T1000 (cell line): ENCODE measurements at regions not wholly inside any gene's neighbourhood (a gene's known extent, or its start where the extent isn't known, plus 50 kb on each side); places are given as distances from the start of the nearest gene placed in this dataset.
A peak's percentile ranks its signal among the peaks of the same experiment; 100 is the strongest.
"Not testable (repeated sequence)": the region's sequence is repeated elsewhere in the genome, so short reads cannot be mapped to it uniquely, and the experiment has no call there.

Experiments
- DNase-seq: peaks from one replicate; lab custom pipeline; 2025; ENCODE audit warnings: mixed read lengths; lab: John Stamatoyannopoulos, UW

- DNase-seq, result no peak
Observed at GRCh38 chr7:46626261-46626660, 705.2 kb upstream of the IGFBP3 start.

GRCh38 chr7:46625032-46625431 lies 704.0 kb upstream of the IGFBP3 start:
- DNase-seq, result no peak

DNA sequence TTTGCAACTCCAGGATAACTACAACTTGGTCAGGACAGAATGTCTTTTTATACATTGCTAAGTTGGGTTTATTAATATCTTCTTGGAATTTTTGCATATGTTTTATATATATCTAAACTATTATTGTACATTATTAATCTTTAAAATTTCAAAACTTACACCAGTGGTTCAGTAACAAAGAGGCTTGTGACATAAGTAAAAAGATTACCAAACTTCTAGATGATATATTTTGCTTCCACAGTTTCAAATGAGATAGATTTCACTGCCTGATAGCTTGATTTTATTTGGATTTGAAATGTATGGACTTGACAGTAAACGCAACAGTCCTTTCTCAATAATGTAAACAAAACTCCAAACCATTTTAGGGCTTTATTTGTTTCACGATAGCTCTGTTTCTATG lies 701.2 kb upstream of the IGFBP3 start:
- no peak for DNase-seq

DNA sequence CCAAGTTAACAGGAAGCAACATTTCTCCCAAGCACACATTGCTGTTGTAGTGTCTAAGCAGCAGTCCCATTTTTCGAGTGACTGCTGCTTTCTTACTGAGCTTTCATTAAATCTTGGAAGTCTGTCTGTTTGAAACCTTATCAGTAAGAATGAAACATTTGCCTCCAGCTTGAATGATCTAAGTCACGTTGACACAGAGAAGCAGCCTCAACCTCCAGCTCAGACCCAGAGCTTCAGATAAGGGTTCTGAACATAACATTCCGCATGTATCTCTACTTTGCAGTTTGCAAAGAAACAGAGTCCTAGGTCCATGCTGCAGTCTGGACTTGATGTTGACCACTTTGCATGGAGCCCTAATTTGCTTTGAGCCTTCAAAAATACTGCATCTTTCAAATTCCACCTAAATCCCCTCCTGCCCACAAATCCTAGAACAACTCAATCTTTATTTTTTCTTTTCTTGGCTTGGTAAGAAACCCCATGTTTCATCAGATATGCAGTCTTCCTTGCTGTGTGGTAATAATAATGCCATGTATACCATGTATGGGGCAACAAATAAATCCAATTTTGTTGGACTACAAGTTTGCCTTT lies 698.7 kb upstream of the IGFBP3 start:
- no peak for DNase-seq

DNA sequence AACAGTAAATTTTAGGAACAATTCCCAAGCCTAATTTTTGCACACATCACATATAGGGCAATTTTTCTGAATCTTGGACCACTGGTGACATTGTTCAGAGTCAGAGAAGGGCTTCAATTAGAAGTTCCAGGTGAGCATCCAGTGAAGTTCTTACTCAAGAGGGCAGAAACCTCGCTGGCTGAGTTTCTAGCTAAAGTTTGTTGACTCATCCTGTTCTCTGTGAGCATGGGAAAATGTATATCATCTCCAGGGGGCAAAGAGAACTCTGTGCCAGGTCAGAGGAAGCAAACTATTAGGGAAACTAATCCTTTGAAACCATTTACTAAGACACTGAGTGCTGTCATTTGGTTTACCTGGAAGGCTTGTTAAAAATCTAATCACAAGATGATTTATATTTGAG lies 695.6 kb upstream of the IGFBP3 start:
- no peak for DNase-seq

GRCh38 chr7:46613551-46613950 lies 692.5 kb upstream of the IGFBP3 start:
- no peak for DNase-seq

GRCh38 chr7:46613116-46613515 lies 692.0 kb upstream of the IGFBP3 start:
- no peak for DNase-seq

DNA sequence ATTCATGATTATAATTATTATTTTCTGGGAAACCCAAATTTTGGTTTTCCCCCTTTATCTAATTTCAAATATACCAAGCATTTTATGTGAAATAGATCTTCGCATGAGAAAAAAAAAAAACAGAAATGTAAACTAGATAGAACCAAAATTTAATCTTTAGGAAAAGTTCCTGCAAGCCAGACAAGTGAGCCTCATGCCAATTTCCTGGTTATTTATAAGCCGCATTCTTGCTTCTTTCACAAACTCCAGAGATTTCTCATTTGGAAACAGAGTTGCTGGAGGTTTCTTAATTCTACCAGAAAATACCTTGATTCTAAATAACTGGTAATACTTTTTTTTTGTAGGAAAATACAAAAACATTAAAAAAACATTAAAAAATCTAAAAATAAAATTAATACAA lies 690.4 kb upstream of the IGFBP3 start:
- DNase-seq, result no peak

- no peak for DNase-seq
Observed at GRCh38 chr7:46610746-46611145, 689.7 kb upstream of the IGFBP3 start.

- DNase-seq, result no peak
Observed at GRCh38 chr7:46607176-46607575, 686.1 kb upstream of the IGFBP3 start.

GRCh38 chr7:46606761-46607160 lies 685.7 kb upstream of the IGFBP3 start:
- no peak for DNase-seq

GRCh38 chr7:46604241-46604661 lies 683.2 kb upstream of the IGFBP3 start:
- no peak for DNase-seq

- peak; percentile 36 for DNase-seq
Observed at GRCh38 chr7:46603780-46604179, 682.7 kb upstream of the IGFBP3 start.

GRCh38 chr7:46603296-46603752 lies 682.3 kb upstream of the IGFBP3 start:
- no peak for DNase-seq

GRCh38 chr7:46600340-46600739 lies 679.3 kb upstream of the IGFBP3 start:
- DNase-seq, result no peak

DNA sequence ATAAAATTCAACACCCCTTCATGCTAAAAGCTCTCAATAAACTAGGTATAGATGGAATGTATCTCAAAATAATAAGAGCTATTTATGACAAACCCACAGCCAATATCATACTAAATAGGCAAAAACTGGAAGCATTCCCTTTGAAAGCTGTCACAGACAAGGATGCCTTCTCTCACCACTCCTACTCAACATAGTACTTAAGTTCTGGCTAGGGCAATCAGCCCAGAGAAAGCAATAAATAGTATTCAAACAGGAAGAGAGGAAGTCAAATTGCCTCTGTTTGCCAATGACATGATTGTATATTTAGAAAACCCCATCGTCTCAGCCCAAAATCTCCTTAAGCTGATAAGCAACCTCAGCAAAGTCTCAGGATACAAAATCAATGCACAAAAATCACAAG lies 673.8 kb upstream of the IGFBP3 start:
- DNase-seq, result not testable (repeated sequence)

- not testable (repeated sequence) for DNase-seq
Observed at GRCh38 chr7:46590918-46591905, 670.1 kb upstream of the IGFBP3 start.

GRCh38 chr7:46589286-46589685 lies 668.2 kb upstream of the IGFBP3 start:
- DNase-seq, result no peak

DNA sequence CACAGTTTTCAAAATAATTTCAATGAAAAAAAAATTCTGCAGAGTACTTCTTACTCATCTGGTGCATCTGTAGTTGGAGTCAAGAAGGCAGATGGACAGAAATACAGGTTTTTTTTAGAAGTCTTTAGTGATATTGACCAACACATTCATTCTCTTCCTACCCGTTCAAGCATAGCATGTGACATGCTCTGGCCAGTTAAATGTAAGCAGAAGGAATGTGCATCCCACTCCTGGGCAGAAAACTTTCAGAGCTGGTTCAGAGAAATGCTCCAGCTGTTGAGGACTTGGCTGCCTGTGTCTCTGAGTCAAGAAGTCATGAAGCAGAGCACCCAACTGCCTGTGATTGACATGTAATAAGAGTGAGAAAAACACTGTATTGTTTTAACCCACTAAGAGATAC lies 665.3 kb upstream of the IGFBP3 start:
- DNase-seq, result no peak

DNA sequence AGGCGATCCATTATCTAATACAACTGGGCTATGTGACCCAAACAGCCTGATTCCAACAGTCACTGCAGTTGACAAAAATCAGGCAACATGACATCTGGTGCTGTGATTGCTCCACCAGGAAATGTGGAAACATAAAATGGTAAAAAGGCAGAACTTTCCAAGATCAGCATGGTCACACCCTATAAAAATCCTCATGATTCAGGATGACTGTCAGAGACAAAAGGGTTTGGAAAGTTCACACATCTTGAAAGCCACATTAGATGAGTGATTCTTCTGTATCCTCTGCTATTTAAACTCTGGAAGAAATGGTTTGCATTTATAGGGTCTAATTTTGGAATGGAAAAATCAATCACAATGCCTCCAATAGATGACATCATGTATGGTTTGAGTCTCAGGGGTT lies 662.6 kb upstream of the IGFBP3 start:
- no peak for DNase-seq

- no peak for DNase-seq
Observed at GRCh38 chr7:46581268-46581667, 660.2 kb upstream of the IGFBP3 start.

DNA sequence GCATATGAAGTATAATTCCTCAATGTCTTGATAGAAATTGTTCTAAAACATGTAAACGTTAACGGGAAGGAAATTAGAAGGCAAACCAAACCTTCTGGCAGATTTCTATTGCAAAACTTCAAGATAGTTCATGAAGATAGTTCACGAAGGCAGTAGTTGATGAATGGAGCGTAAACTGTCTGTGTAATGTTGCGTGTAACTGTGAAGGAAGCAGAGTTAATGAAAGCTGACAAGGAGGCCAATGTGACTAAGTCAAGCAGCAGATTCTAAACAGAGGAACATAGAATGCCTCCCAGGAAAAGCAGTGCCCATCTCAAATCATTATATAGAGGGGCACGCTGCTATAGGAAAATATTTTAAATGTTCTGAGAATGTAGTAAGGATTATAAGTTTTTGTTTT lies 659.7 kb upstream of the IGFBP3 start:
- DNase-seq, result no peak

GRCh38 chr7:46577394-46577793 lies 656.3 kb upstream of the IGFBP3 start:
- no peak for DNase-seq
